H9 (cell line): ENCODE measurements at regions not wholly inside any gene's neighbourhood (a gene's known extent, or its start where the extent isn't known, plus 50 kb on each side); places are given as distances from the start of the nearest gene placed in this dataset.

Source experiments
- DNase-seq: peaks from one replicate; pipeline ENCODE4 v3.0.0-alpha.2; 2017
- H2AFZ ChIP-seq: one replicate; pipeline ENCODE4 v1.6.1; 2013; ENCODE audit warnings: mild to moderate bottlenecking, low read length, control low read depth, moderate library complexity
- H2AK5ac ChIP-seq: 2 replicates; pipeline ENCODE4 v1.6.1; 2013; ENCODE audit warnings: low read length, control low read depth, mixed read lengths; ENCODE audit not compliant: insufficient read length
- H2BK120ac ChIP-seq: one replicate; pipeline ENCODE4 v1.6.1; 2013; ENCODE audit warnings: low read depth, mild to moderate bottlenecking, low read length, control low read depth, inconsistent platforms; ENCODE audit not compliant: poor library complexity, severe bottlenecking
- H2BK12ac ChIP-seq: 2 replicates; pipeline ENCODE4 v1.6.1; 2013; ENCODE audit warnings: low read length, control low read depth, mixed read lengths, low read depth; ENCODE audit not compliant: insufficient read length
- H2BK15ac ChIP-seq: 2 replicates; pipeline ENCODE4 v1.6.1; 2013; ENCODE audit warnings: low read depth, low read length, control low read depth
- H2BK20ac ChIP-seq: one replicate; pipeline ENCODE4 v1.6.1; 2013; ENCODE audit warnings: low read depth, mild to moderate bottlenecking, low read length, control low read depth, inconsistent platforms; ENCODE audit not compliant: poor library complexity, severe bottlenecking
- H2BK5ac ChIP-seq: 2 replicates; pipeline ENCODE4 v1.6.1; 2013; ENCODE audit warnings: low read length, control low read depth, mixed read lengths; ENCODE audit not compliant: insufficient read length
- H3K14ac ChIP-seq: 2 replicates; pipeline ENCODE4 v1.6.1; 2013; ENCODE audit warnings: low read length, control low read depth; ENCODE audit not compliant: insufficient read depth
- H3K18ac ChIP-seq: 2 replicates; pipeline ENCODE4 v1.6.1; 2013; ENCODE audit warnings: low read depth, mild to moderate bottlenecking, mixed read lengths, low read length, control low read depth; ENCODE audit not compliant: insufficient read length
- H3K23ac ChIP-seq: 2 replicates; pipeline ENCODE4 v1.6.1; 2013; ENCODE audit warnings: low read length, control low read depth, mixed read lengths, low read depth; ENCODE audit not compliant: insufficient read length
- H3K23me2 ChIP-seq: 2 replicates; pipeline ENCODE4 v1.6.1; 2013; ENCODE audit warnings: low read depth, mild to moderate bottlenecking, mixed read lengths, low read length, control low read depth; ENCODE audit not compliant: insufficient read length, poor library complexity, severe bottlenecking
- H3K27ac ChIP-seq: 2 replicates; pipeline ENCODE4 v1.5.1; 2013; ENCODE audit warnings: low read length, control low read depth, mixed read lengths, low read depth; ENCODE audit not compliant: insufficient read length
- H3K27me3 ChIP-seq: 2 replicates; pipeline ENCODE4 v1.6.1; 2013; ENCODE audit warnings: low read length, control low read depth, inconsistent platforms; ENCODE audit not compliant: insufficient read depth
- H3K4ac ChIP-seq: 2 replicates; pipeline ENCODE4 v1.6.1; 2013; ENCODE audit warnings: low read depth, mild to moderate bottlenecking, control low read depth, inconsistent platforms, low read length, moderate library complexity
- H3K4me1 ChIP-seq: 2 replicates; pipeline ENCODE4 v1.6.1; 2013; ENCODE audit warnings: low read length, control low read depth, inconsistent platforms; ENCODE audit not compliant: insufficient read depth
- H3K4me2 ChIP-seq: 2 replicates; pipeline ENCODE4 v1.6.1; 2013; ENCODE audit warnings: low read length, control low read depth, mixed read lengths; ENCODE audit not compliant: insufficient read length, insufficient read depth
- H3K56ac ChIP-seq: 2 replicates; pipeline ENCODE4 v1.6.1; 2013; ENCODE audit warnings: low read depth, mild to moderate bottlenecking, mixed read lengths, low read length, control low read depth; ENCODE audit not compliant: insufficient read length
- H3K79me1 ChIP-seq: 2 replicates; pipeline ENCODE4 v1.6.1; 2013; ENCODE audit warnings: low read depth, mild to moderate bottlenecking, moderate library complexity, low read length, control low read depth, inconsistent platforms; ENCODE audit not compliant: insufficient read depth, poor library complexity, severe bottlenecking
- H3K79me2 ChIP-seq: 2 replicates; pipeline ENCODE4 v1.6.1; 2013; ENCODE audit warnings: low read length, control low read depth, inconsistent platforms; ENCODE audit not compliant: insufficient read depth
- H3K9ac ChIP-seq: 2 replicates; pipeline ENCODE4 v1.6.1; 2013; ENCODE audit warnings: low read length, control low read depth, mixed read lengths; ENCODE audit not compliant: insufficient read length; ENCODE audit errors: extremely low read depth
- H3K9me3 ChIP-seq: one replicate; pipeline ENCODE4 v1.6.1; 2013; ENCODE audit warnings: low read depth, low read length, inconsistent platforms; ENCODE audit not compliant: control insufficient read depth
- H3T11ph ChIP-seq: one replicate; pipeline ENCODE4 v1.6.1; 2013; ENCODE audit warnings: mild to moderate bottlenecking, low read length, control low read depth, inconsistent platforms
- H4K20me1 ChIP-seq: one replicate; pipeline ENCODE4 v1.6.1; 2013; ENCODE audit not compliant: control insufficient read depth, insufficient read length, insufficient read depth
- H4K5ac ChIP-seq: 2 replicates; pipeline ENCODE4 v1.6.1; 2013; ENCODE audit warnings: low read depth, mild to moderate bottlenecking, mixed read lengths, low read length, control low read depth; ENCODE audit not compliant: insufficient read length
- H4K8ac ChIP-seq: replicated peaks from 2 replicates; pipeline ENCODE4 v1.6.1; 2013; ENCODE audit warnings: low read length, control low read depth, mixed read lengths, low read depth; ENCODE audit not compliant: insufficient read length
- H4K91ac ChIP-seq: 2 replicates; pipeline ENCODE4 v1.6.1; 2013; ENCODE audit warnings: low read depth, mild to moderate bottlenecking, moderate library complexity, mixed read lengths, low read length, control low read depth; ENCODE audit not compliant: insufficient read length
- H3K27ac Mint-ChIP-seq, 3 experiments: 2 replicates in 2 of 3; 3 replicates in 1 of 3; pipeline ENCODE4 v1.8.0; 2020 to 2021; ENCODE audit warnings: mixed read lengths in 3 of 3, mild to moderate bottlenecking in 1 of 3, moderate library complexity in 1 of 3
- H3K27me3 Mint-ChIP-seq: 2 replicates; pipeline ENCODE4 v1.8.0; 2021; ENCODE audit warnings: low read depth, mild to moderate bottlenecking, moderate library complexity, mixed read lengths
- H3K36me3 Mint-ChIP-seq, 3 experiments: 2 replicates in 2 of 3; 3 replicates in 1 of 3; pipeline ENCODE4 v1.8.0; 2020 to 2021; ENCODE audit warnings: low read depth in 3 of 3, mixed read lengths in 3 of 3; ENCODE audit not compliant: insufficient read depth in 1 of 3
- H3K4me1 Mint-ChIP-seq, 2 experiments: 2 replicates each; pipeline ENCODE4 v1.8.0; 2020; ENCODE audit warnings: mixed read lengths in 2 of 2
- H3K4me3 Mint-ChIP-seq, 2 experiments: 2 replicates in 1 of 2; 3 replicates in 1 of 2; pipeline ENCODE4 v1.8.0; 2020 to 2021; ENCODE audit warnings: mild to moderate bottlenecking in 2 of 2, mixed read lengths in 2 of 2, moderate library complexity in 1 of 2
- H3K9me3 Mint-ChIP-seq, 2 experiments: 2 replicates in 1 of 2; 3 replicates in 1 of 2; pipeline ENCODE4 v1.8.0; 2020; ENCODE audit warnings: mild to moderate bottlenecking in 2 of 2, mixed read lengths in 2 of 2, moderate library complexity in 1 of 2
- WGBS: extraction: QIAGEN DNeasy Blood & Tissue Kit; methylation state at CpG from one replicate; pipeline ENCODE4 v1.1.7; 2013; ENCODE audit warnings: missing lambda C conversion rate, low lambda C conversion rate, mixed read lengths; ENCODE audit not compliant: insufficient read length; ENCODE audit errors: extremely low coverage; 5-methylcytosine and 5-hydroxymethylcytosine counted together
- TF ChIP-seq, protein P1 (sequence below): fragments of 200-600 bp; sonication (generic); conservative IDR thresholded peaks from 3 replicates; pipeline ENCODE4 v1.8.0; 2021; ENCODE audit warnings: antibody characterized with exemption, mild to moderate bottlenecking

GRCh38 chr12:75634244-75635222 lies 123.1 kb upstream of the KRR1 start:
- no peak overlapping the region for H4K5ac ChIP-seq
- H3K4ac ChIP-seq = no peak overlapping the region
- no peak overlapping the region for H2AFZ ChIP-seq
- peaks cover 53 to 62% of the 10 kb centered on the region in 2 experiments for H3K4me1 Mint-ChIP-seq
- H3K23me2 ChIP-seq = no peaks in the 10 kb centered on the region
- peak overlapping the region; percentile 50 to 98 (median 65); a peak in 6 of 7 replicates for H3K27ac Mint-ChIP-seq
- H4K8ac ChIP-seq = no peak overlapping the region
- H2BK120ac ChIP-seq = no peak overlapping the region
- H3K27ac ChIP-seq = peak overlapping the region; percentile 35
- no peak for DNase-seq
- H3K79me1 ChIP-seq = no peaks in the 10 kb centered on the region
- H3K4me2 ChIP-seq = no peak overlapping the region
- WGBS = no CpG with 5 or more reads among the region's 3 CpGs
- H3K56ac ChIP-seq = no peak overlapping the region
- TF ChIP-seq, protein P1, sequence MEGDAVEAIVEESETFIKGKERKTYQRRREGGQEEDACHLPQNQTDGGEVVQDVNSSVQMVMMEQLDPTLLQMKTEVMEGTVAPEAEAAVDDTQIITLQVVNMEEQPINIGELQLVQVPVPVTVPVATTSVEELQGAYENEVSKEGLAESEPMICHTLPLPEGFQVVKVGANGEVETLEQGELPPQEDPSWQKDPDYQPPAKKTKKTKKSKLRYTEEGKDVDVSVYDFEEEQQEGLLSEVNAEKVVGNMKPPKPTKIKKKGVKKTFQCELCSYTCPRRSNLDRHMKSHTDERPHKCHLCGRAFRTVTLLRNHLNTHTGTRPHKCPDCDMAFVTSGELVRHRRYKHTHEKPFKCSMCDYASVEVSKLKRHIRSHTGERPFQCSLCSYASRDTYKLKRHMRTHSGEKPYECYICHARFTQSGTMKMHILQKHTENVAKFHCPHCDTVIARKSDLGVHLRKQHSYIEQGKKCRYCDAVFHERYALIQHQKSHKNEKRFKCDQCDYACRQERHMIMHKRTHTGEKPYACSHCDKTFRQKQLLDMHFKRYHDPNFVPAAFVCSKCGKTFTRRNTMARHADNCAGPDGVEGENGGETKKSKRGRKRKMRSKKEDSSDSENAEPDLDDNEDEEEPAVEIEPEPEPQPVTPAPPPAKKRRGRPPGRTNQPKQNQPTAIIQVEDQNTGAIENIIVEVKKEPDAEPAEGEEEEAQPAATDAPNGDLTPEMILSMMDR = no peak
- no peak overlapping the region for H2BK20ac ChIP-seq
- no peaks in the 10 kb centered on the region for H3K27me3 ChIP-seq
- no peaks in the 10 kb centered on the region for H4K20me1 ChIP-seq
- no peak overlapping the region for H2BK12ac ChIP-seq
- H3K27me3 Mint-ChIP-seq = no peaks in the 10 kb centered on the region
- H3K36me3 Mint-ChIP-seq = peaks cover 2 to 8% (median 2%) of the 10 kb centered on the region in 3 experiments; a peak in 2 of 7 replicates
- H3K9me3 Mint-ChIP-seq = peaks cover 3 to 7% of the 10 kb centered on the region in 2 experiments; a peak in 3 of 5 replicates
- H3K9ac ChIP-seq = no peak overlapping the region
- H3K79me2 ChIP-seq = no peaks in the 10 kb centered on the region
- no peak overlapping the region for H2BK5ac ChIP-seq
- H3K18ac ChIP-seq = no peak overlapping the region
- no peak overlapping the region for H2BK15ac ChIP-seq
- no peak overlapping the region for H3K14ac ChIP-seq
- H3K4me3 Mint-ChIP-seq = peak overlapping the region; percentile 2 to 10; a peak in 2 of 5 replicates
- H3T11ph ChIP-seq = no peak overlapping the region
- no peaks in the 10 kb centered on the region for H3K9me3 ChIP-seq
- H3K4me1 ChIP-seq = peaks cover 16% of the 10 kb centered on the region; the same call in 1 of the 2 replicates
- no peak overlapping the region for H3K23ac ChIP-seq
- no peak overlapping the region for H2AK5ac ChIP-seq
- no peak overlapping the region for H4K91ac ChIP-seq
